AG10803 (cell line): ENCODE measurements at regions not wholly inside any gene's neighbourhood (a gene's known extent, or its start where the extent isn't known, plus 50 kb on each side); places are given as distances from the start of the nearest gene placed in this dataset.

Experiments used
- DNase-seq: peaks from one replicate; pipeline ENCODE4 v3.0.0; 2010; ENCODE audit warnings: low read depth
- H3K4me3 ChIP-seq: 2 replicates; pipeline ENCODE4 v1.5.1; 2011; ENCODE audit warnings: mild to moderate bottlenecking, low read length, control low read depth
- TF ChIP-seq, protein P1 (sequence below): conservative IDR thresholded peaks from 2 replicates; pipeline ENCODE4 v1.5.1; 2011; ENCODE audit warnings: mild to moderate bottlenecking, low read length, control low read depth, inconsistent platforms

DNA sequence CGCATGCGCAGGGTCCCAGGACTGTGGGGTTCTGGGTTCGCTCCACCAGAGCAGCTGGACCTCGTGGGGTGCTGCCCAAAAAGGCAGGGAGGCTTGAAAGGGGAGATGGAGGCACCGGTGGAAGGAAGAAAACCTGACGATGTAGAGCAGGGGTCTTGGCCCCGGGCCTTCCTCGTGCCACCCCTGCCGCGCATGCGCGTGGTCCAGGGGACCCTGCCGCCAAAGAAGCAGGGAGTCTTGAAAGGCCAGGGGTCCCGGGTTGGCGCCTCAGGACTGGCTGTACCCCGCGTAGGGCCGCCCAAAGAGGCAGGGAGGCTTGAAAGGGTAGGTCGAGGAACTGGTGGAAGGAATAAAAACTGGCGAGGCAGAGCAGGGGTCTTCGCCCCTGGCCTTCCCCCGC is 321.0 kb downstream of the ALG10 start:
- DNase-seq: no peak
- H3K4me3 ChIP-seq: no peak overlapping the region
- TF ChIP-seq, protein P1, sequence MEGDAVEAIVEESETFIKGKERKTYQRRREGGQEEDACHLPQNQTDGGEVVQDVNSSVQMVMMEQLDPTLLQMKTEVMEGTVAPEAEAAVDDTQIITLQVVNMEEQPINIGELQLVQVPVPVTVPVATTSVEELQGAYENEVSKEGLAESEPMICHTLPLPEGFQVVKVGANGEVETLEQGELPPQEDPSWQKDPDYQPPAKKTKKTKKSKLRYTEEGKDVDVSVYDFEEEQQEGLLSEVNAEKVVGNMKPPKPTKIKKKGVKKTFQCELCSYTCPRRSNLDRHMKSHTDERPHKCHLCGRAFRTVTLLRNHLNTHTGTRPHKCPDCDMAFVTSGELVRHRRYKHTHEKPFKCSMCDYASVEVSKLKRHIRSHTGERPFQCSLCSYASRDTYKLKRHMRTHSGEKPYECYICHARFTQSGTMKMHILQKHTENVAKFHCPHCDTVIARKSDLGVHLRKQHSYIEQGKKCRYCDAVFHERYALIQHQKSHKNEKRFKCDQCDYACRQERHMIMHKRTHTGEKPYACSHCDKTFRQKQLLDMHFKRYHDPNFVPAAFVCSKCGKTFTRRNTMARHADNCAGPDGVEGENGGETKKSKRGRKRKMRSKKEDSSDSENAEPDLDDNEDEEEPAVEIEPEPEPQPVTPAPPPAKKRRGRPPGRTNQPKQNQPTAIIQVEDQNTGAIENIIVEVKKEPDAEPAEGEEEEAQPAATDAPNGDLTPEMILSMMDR: no peak

DNA sequence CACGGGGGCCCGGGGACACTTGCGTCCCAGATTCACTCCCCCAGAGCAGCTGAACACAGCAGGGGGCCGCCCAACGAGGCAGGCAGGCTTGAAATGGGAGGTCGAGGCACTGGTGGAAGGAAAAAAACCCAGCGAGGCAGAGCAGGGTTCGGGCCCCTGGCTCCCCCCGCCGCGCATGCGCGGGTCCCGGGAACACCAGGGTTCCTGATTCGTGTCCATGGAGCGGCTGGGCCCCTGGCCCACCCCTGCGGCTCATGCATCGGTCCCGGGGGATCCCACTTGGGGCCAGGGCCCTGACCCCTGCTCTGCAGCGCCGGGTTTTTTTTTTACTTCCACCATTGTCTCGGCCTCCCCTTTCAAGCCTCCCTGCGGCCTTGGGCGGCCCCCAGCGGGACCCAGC is 321.5 kb downstream of the ALG10 start:
- TF ChIP-seq, protein P1: no peak
- no peak for DNase-seq
- H3K4me3 ChIP-seq: no peak overlapping the region

DNA sequence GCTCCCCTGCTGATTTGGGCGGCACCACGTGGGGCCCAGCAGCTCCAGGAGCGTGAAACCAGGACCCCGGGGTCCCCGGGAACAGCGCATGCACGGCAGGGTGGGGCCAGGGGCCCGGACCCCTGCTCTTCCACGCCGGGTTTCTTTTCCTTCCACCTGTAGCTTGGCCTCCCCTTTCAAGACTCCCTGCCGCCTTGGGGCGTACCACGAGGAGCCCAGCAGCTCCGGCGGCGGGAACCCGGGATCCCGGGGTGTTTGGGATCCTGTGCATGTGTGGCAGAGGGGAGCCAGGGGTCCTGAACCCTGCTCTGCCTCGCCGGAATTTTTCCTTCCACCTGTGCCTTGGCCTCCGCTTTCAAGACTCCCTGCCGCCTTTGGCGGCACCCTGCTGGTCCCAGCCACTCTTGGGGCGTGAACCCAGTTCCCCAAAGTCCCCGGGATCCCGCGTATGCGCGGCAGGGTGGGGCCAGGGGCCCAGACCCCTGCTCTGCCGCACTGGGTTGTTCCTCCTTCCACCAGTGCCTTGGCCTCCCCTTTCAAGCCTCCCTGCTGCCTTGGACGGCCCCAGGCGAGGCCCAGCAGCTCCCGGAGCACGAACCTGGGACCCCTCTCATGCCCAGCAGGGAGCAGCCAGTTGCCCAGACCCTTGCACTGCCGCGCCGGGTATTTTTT is 322.7 kb downstream of the ALG10 start:
- no peak for DNase-seq
- no peak overlapping the region for H3K4me3 ChIP-seq
- TF ChIP-seq, protein P1: no peak

DNA sequence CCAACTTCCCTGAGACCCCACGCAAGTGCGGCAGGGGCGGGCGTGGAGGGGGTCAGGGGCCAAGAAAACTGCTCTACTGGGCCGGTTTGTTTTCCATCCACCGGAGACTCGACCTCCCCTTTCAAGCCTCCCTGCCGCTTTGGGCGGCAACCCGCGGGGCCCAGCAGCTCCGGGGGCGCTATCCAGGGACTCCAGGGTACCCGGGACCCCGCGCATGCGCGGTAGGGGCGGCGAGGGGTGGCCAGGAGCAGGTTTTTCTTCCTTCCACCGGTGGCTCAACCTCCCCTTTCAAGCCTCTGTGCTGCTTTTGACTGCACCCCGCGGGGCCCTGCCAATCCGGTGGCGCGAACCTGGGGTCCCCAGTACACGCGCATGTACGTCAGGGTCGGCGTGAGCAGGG is 323.5 kb downstream of the ALG10 start:
- no peak for DNase-seq
- no peak overlapping the region for H3K4me3 ChIP-seq
- TF ChIP-seq, protein P1: no peak

DNA sequence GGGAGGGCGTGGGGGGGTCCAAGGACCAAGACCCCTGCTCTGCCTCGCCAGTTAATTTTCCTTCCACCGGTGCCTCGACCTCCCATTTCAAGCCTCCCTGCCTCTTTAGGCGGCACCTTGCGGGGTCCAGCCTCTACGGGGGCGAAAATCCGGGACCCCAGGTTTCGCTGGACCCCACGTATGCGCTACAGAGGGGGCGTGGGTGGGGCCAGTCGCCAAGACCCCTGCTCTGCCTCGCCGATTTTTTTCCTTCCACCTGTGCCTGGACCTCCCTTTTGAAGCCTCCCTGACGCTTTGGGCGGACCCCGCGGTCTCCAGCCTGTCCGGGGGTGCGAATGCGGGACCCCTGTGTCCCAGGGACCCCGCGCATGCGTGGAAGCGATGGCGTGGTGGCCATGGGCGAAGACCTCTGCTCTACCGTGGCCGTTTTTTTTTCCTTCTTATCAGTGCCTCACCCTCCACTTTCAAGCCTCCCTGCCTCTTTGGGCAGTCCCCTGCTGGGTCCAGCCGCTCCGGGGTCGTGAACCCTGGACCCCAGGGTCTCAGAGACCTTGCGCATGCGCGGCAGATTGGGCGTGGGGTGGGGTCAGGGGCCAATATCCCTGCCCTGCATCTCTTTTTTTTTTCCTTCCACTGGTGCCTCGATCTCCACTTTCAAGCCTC is 324.2 kb downstream of the ALG10 start:
- TF ChIP-seq, protein P1: no peak
- no peak overlapping the region for H3K4me3 ChIP-seq
- DNase-seq: no peak

DNA sequence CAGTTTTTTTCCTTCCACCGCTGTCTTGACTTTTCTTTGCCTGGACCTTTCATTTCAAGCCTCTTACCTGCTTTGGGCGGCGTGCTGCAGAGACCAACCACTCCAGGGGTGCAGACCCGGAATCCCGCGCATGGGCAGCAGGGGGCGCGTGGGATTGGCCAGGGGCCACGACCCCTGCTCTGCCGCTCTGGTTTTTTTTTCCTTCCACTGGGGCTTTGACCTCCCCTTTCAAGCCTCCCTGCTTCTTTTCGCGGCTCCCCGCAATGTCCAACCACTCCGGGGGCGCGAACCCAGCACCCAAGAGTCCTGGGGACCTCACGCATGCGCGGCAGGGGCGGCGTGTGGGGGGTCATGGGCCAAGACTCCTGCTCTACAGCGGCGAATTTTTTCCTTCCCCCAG is 325.1 kb downstream of the ALG10 start:
- TF ChIP-seq, protein P1: no peak
- DNase-seq: no peak
- no peak overlapping the region for H3K4me3 ChIP-seq

DNA sequence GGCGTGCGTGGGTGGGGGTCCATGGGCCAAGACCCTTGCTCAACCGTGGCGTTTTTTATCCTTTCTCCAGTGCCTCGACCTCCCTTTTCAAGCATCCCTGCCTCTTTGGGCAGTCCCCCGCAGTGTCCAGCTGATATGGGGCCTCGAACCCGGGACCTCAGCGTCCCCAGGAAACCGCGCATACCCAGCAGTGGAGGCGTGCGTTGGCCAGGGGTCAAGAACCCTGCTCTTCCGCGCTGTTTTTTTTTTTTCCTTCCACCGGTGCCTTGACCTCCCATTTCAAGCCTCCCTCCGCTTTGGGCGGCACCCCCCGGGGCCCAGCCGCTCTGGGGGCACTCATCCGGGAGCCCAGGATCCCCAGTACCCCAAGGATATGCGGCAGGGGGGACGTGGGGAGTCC is 325.8 kb downstream of the ALG10 start:
- TF ChIP-seq, protein P1: no peak
- no peak for DNase-seq
- H3K4me3 ChIP-seq: no peak overlapping the region
